HepG2 (cell line): ENCODE measurements at regions not wholly inside any gene's neighbourhood (a gene's known extent, or its start where the extent isn't known, plus 50 kb on each side); places are given as distances from the start of the nearest gene placed in this dataset.
A peak's percentile ranks its signal among the peaks of the same experiment; 100 is the strongest.

ENCODE experiments used
- ATAC-seq: fragments of 200-7000 bp; cut with Tn5 transposase; 3 replicates; pipeline ENCODE4 v1.9.1; 2020; ENCODE audit warnings: mild to moderate bottlenecking, moderate library complexity
- BruUV-seq: library from RNA; stranded (reverse); fragments of 400-500 nt; replicated peaks from 2 replicates; lab custom pipeline; 2021; lab: Mats Ljungman, UMichigan
- CTCF ChIA-PET: fragments of 300-600 bp; formaldehyde crosslinking; extraction: SDS; loops from one replicate; lab custom pipeline; 2021; ENCODE audit warnings: low total read pairs, inconsistent platforms, low intra/inter-chr PET ratio; lab: Yijun Ruan, JAX
- POLR2A ChIA-PET: fragments of 350-600 bp; sonication (Branson Sonifier 250); formaldehyde crosslinking; loops from one replicate; lab custom pipeline; 2020; ENCODE audit warnings: antibody characterized with exemption, inconsistent platforms; lab: Yijun Ruan, JAX
- DNase-seq: peaks from one replicate; pipeline ENCODE4 v3.0.0-alpha.2; 2015; ENCODE audit warnings: low spot score
- FAIRE-seq: peaks from 3 replicates; lab custom pipeline; 2011; peaks lifted over from hg19 to GRCh38; lab: Jason Lieb, UNC
- H2AFZ ChIP-seq: one replicate; pipeline ENCODE4 v1.6.1; 2011; ENCODE audit warnings: low read length, inconsistent platforms
- H3K27ac ChIP-seq: fragments of 300-600 bp; 3 replicates; pipeline ENCODE4 v1.8.0; 2011; ENCODE audit warnings: mixed run types, mild to moderate bottlenecking, mixed read lengths, low read length, inconsistent platforms; ENCODE audit not compliant: insufficient read depth; ENCODE audit errors: extremely low read length
- H3K27me3 ChIP-seq, 2 experiments: fragments of 200-600 bp in 1 of 2; 2 replicates in 1 of 2; 3 replicates in 1 of 2; pipeline versions ENCODE4 v1.6.0 to v1.8.0; 2011; ENCODE audit warnings: low read length in 2 of 2, mild to moderate bottlenecking in 2 of 2, moderate library complexity in 2 of 2, inconsistent platforms in 1 of 2; ENCODE audit not compliant: insufficient read depth in 2 of 2, control insufficient read depth in 1 of 2
- H3K36me3 ChIP-seq, 2 experiments: fragments of 200-600 bp in 1 of 2; replicated peaks in 1 of 2; 2 replicates in 1 of 2; 3 replicates in 1 of 2; pipeline versions ENCODE4 v1.5.1 to v1.8.0; 2011; ENCODE audit warnings: low read length in 2 of 2, inconsistent platforms in 1 of 2; ENCODE audit not compliant: insufficient read depth in 2 of 2, control insufficient read depth in 1 of 2
- H3K4me1 ChIP-seq: 2 replicates; pipeline ENCODE4 v1.5.1; 2012; ENCODE audit warnings: low read length, inconsistent platforms; ENCODE audit not compliant: insufficient read depth
- H3K4me2 ChIP-seq: 2 replicates; pipeline ENCODE4 v1.6.0; 2011; ENCODE audit warnings: low read depth, low read length, inconsistent platforms
- H3K4me3 ChIP-seq, 3 experiments: fragments of 200-600 bp in 1 of 3; sonication (generic), shearing (Covaris generic) in 1 of 3; replicated peaks in 1 of 3; 2 replicates each; pipeline ENCODE4 v1.5.1; 2011 to 2016; ENCODE audit warnings: low read length in 3 of 3, inconsistent platforms in 2 of 3, low read depth in 2 of 3, mild to moderate bottlenecking in 2 of 3, control low read depth in 1 of 3, mixed read lengths in 1 of 3; ENCODE audit not compliant: insufficient read depth in 1 of 3
- H3K79me2 ChIP-seq: one replicate; pipeline ENCODE4 v1.6.1; 2011; ENCODE audit warnings: low read length, inconsistent platforms; ENCODE audit not compliant: insufficient read depth
- H3K9ac ChIP-seq: 2 replicates; pipeline ENCODE4 v1.6.0; 2011; ENCODE audit warnings: mild to moderate bottlenecking, low read depth, low read length, inconsistent platforms; ENCODE audit not compliant: insufficient read depth
- H3K9me3 ChIP-seq: 2 replicates; pipeline ENCODE4 v1.5.1; 2012; ENCODE audit warnings: mild to moderate bottlenecking, low read length
- H4K20me1 ChIP-seq: 2 replicates; pipeline ENCODE4 v1.6.0; 2011; ENCODE audit warnings: inconsistent platforms, mild to moderate bottlenecking, low read length, moderate library complexity; ENCODE audit not compliant: insufficient read depth
- BCL6 ChIP-seq: IDR thresholded peaks from 2 replicates; pipeline ENCODE4 v1.6.1; 2016; ENCODE audit warnings: missing genetic modification reagents, missing compliant biosample characterization
- CEBPG ChIP-seq: IDR thresholded peaks from 2 replicates; pipeline ENCODE4 v1.6.1; 2016
- DNMT1 ChIP-seq: sonication (generic); formaldehyde crosslinking; IDR thresholded peaks from 2 replicates; pipeline ENCODE4 v1.5.1; 2020; ENCODE audit warnings: mild to moderate bottlenecking, missing genetic modification reagents
- FOSL2 ChIP-seq: sonication (generic); formaldehyde crosslinking; IDR thresholded peaks from 2 replicates; pipeline ENCODE4 v1.4.0; 2020; ENCODE audit warnings: missing genetic modification reagents
- RCOR2 ChIP-seq: IDR thresholded peaks from 2 replicates; pipeline ENCODE4 v1.6.1; 2016; ENCODE audit warnings: missing biosample characterization, missing genetic modification reagents
- SNAPC2 ChIP-seq: sonication (generic); formaldehyde crosslinking; IDR thresholded peaks from 2 replicates; pipeline ENCODE4 v1.8.1; 2022; ENCODE audit warnings: mild to moderate bottlenecking, missing genetic modification reagents
- SOX13 ChIP-seq, 3 experiments: fragments of 450-650 bp in 1 of 3; sonication (generic) in 1 of 3; formaldehyde crosslinking in 1 of 3; IDR thresholded peaks in 2 of 3; conservative IDR thresholded peaks in 1 of 3; 2 replicates each; pipeline versions ENCODE4 v1.5.0 to v1.6.1; 2016 to 2020; ENCODE audit warnings: antibody characterized with exemption in 1 of 3, mild to moderate bottlenecking in 1 of 3, missing compliant biosample characterization in 1 of 3, missing genetic modification reagents in 1 of 3, moderate library complexity in 1 of 3
- ZBTB21 ChIP-seq: sonication (generic); formaldehyde crosslinking; IDR thresholded peaks from 2 replicates; pipeline ENCODE4 v1.4.0; 2020; ENCODE audit warnings: missing genetic modification reagents
- ZNF614 ChIP-seq: IDR thresholded peaks from 2 replicates; pipeline ENCODE4 v1.6.1; 2018; ENCODE audit warnings: missing biosample characterization, missing genetic modification reagents, inconsistent platforms, borderline replicate concordance
- WGBS: methylation state at CpG from one replicate; pipeline ENCODE4 v1.1.6; 2017; ENCODE audit warnings: low lambda C conversion rate; 5-methylcytosine and 5-hydroxymethylcytosine counted together
- in situ Hi-C: cut with HindIII; loops from 2 replicates; pipeline ENCODE4 v1.10.0; 2017; ENCODE audit warnings: low pct_unique_long_range_greater_than_20kb; ENCODE audit not compliant: extremely low pct_ligation_motif_present
- intact Hi-C: fragments of 100-400 bp; cut with micrococcal nuclease; formaldehyde crosslinking; loops from one replicate; pipeline ENCODE4 v1.10.0; 2022; ENCODE audit not compliant: unreplicated experiment
- TF ChIP-seq, protein P1 (sequence below), 2 experiments: fragments of 450-650 bp in 1 of 2; sonication (generic) in 1 of 2; formaldehyde crosslinking in 1 of 2; IDR thresholded peaks; 2 replicates each; pipeline versions ENCODE4 v1.6.1 to v1.8.0; 2016 to 2022; ENCODE audit warnings: antibody characterized with exemption in 1 of 2, mild to moderate bottlenecking in 1 of 2, missing genetic modification reagents in 1 of 2
- TF ChIP-seq, protein P2 (sequence below): sonication (generic); formaldehyde crosslinking; conservative IDR thresholded peaks from 2 replicates; pipeline ENCODE4 v1.4.0; 2020; ENCODE audit warnings: missing genetic modification reagents

DNA sequence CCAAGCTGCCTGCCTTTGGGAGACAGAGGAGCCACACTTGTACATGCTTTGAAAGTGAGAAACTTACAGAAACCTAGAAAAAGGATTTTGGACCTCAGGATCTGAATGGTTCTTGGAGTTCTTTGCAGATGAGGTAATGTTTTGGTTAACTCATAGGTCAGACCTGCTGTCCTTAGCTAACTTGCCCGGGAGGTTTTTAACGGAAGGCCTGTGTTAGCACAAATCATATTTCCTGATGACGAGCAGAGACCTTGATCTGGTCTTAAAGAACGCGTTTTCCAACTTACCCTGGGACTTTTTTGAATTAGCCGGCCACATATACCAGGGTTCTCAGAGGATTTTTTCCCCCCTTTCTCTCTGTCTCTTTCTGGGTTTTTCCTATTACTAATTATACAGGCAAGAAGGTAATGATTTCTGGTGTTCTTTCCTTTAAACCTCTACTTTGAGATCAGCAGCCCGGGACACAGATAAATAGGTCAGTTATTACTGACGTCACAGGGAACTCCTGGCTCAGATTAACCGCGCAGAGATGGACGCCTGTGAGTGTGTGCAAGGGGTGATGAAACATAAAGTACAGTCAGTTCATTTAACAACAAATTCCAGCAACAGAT is 101.7 kb upstream of the KLF6 start:
- no peaks in the 10 kb centered on the region for H3K27me3 ChIP-seq
- no peaks in the 10 kb centered on the region for H3K79me2 ChIP-seq
- peak overlapping the region; percentile 78 for H3K27ac ChIP-seq
- H3K9me3 ChIP-seq = no peaks in the 10 kb centered on the region
- no peaks in the 10 kb centered on the region for H4K20me1 ChIP-seq
- BruUV-seq = no TSS peak
- DNase-seq = peak; percentile 90
- 3% methylated on average over 11 of the region's 11 CpGs for WGBS
- H3K4me1 ChIP-seq = peaks cover 67% of the 10 kb centered on the region
- ATAC-seq = peak; percentile 65
- CTCF ChIA-PET = no interaction called here
- peak; percentile 89 for FAIRE-seq
- peak overlapping the region; percentile 78 for H3K9ac ChIP-seq
- in situ Hi-C loops (loop anchor here (5.0 kb wide), 1 partner anchor 104 kb away; no protein-coding TSS in a partner anchor), intact Hi-C loops (loop anchor here (2.0 to 5.0 kb wide), 2 partner anchors 34 to 74 kb away; no protein-coding TSS in a partner anchor)
- H3K36me3 ChIP-seq = no peaks in the 10 kb centered on the region
- POLR2A ChIA-PET = interaction anchor here (2.8 to 7.0 kb wide), 3 partner anchors 35 to 103 kb away, joined by 23 to 116 read pairs (median 52); partner anchors contain the start of gene KLF6
- no peak overlapping the region for H2AFZ ChIP-seq
- H3K4me2 ChIP-seq = peak overlapping the region; percentile 60
- peak overlapping the region in 2 of 3 experiments; percentile 2 to 39; a peak in 2 of 6 replicates for H3K4me3 ChIP-seq
- TF ChIP-seq SOX13 (IDR thresholded peaks at IDR 0.05) = no peak
- peak in 1 of 2 experiments; percentile 44; a peak in 2 of 4 replicates for TF ChIP-seq SOX13 (CRISPR knock-in tag; conservative IDR thresholded peaks at IDR 0.05 in 1 of 2, IDR thresholded peaks at IDR 0.05 in 1 of 2)
- TF ChIP-seq ZNF614 (CRISPR knock-in tag) = peak; percentile 55; the same call in 1 of the 2 replicates
- no peak for TF ChIP-seq SNAPC2
- TF ChIP-seq, protein P1, sequence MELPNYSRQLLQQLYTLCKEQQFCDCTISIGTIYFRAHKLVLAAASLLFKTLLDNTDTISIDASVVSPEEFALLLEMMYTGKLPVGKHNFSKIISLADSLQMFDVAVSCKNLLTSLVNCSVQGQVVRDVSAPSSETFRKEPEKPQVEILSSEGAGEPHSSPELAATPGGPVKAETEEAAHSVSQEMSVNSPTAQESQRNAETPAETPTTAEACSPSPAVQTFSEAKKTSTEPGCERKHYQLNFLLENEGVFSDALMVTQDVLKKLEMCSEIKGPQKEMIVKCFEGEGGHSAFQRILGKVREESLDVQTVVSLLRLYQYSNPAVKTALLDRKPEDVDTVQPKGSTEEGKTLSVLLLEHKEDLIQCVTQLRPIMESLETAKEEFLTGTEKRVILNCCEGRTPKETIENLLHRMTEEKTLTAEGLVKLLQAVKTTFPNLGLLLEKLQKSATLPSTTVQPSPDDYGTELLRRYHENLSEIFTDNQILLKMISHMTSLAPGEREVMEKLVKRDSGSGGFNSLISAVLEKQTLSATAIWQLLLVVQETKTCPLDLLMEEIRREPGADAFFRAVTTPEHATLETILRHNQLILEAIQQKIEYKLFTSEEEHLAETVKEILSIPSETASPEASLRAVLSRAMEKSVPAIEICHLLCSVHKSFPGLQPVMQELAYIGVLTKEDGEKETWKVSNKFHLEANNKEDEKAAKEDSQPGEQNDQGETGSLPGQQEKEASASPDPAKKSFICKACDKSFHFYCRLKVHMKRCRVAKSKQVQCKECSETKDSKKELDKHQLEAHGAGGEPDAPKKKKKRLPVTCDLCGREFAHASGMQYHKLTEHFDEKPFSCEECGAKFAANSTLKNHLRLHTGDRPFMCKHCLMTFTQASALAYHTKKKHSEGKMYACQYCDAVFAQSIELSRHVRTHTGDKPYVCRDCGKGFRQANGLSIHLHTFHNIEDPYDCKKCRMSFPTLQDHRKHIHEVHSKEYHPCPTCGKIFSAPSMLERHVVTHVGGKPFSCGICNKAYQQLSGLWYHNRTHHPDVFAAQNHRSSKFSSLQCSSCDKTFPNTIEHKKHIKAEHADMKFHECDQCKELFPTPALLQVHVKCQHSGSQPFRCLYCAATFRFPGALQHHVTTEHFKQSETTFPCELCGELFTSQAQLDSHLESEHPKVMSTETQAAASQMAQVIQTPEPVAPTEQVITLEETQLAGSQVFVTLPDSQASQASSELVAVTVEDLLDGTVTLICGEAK (IDR thresholded peaks at IDR 0.05) = no peak
- TF ChIP-seq, protein P1 (CRISPR knock-in tag; IDR thresholded peaks at IDR 0.05) = no peak
- TF ChIP-seq, protein P2, sequence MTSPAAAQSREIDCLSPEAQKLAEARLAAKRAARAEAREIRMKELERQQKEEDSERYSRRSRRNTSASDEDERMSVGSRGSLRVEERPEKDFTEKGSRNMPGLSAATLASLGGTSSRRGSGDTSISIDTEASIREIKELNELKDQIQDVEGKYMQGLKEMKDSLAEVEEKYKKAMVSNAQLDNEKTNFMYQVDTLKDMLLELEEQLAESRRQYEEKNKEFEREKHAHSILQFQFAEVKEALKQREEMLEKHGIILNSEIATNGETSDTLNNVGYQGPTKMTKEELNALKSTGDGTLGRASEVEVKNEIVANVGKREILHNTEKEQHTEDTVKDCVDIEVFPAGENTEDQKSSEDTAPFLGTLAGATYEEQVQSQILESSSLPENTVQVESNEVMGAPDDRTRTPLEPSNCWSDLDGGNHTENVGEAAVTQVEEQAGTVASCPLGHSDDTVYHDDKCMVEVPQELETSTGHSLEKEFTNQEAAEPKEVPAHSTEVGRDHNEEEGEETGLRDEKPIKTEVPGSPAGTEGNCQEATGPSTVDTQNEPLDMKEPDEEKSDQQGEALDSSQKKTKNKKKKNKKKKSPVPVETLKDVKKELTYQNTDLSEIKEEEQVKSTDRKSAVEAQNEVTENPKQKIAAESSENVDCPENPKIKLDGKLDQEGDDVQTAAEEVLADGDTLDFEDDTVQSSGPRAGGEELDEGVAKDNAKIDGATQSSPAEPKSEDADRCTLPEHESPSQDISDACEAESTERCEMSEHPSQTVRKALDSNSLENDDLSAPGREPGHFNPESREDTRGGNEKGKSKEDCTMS = no peak
- TF ChIP-seq FOSL2 (CRISPR knock-in tag) = peak; percentile 67
- peak; percentile 78 for TF ChIP-seq BCL6 (CRISPR knock-in tag)
- TF ChIP-seq RCOR2 (CRISPR knock-in tag) = peak; percentile 61; the same call in 1 of the 2 replicates
- TF ChIP-seq ZBTB21 (CRISPR knock-in tag) = peak; percentile 58
- TF ChIP-seq CEBPG (CRISPR knock-in tag) = peak; percentile 42; the same call in 1 of the 2 replicates
- TF ChIP-seq DNMT1 (CRISPR knock-in tag) = no peak
